WI38 (cell line): ENCODE measurements at regions not wholly inside any gene's neighbourhood (a gene's known extent, or its start where the extent isn't known, plus 50 kb on each side); places are given as distances from the start of the nearest gene placed in this dataset.
"Not testable (repeated sequence)": the region's sequence is repeated elsewhere in the genome, so short reads cannot be mapped to it uniquely, and the experiment has no call there.

Source experiments
- H3K4me3 ChIP-seq: 2 replicates; pipeline ENCODE4 v1.5.1; 2011; ENCODE audit warnings: low read depth, mild to moderate bottlenecking, control low read depth, low read length
- CTCF ChIP-seq: IDR thresholded peaks from 2 replicates; pipeline ENCODE4 v1.5.1; 2012; ENCODE audit warnings: low read depth, mild to moderate bottlenecking, control low read depth, low read length

DNA sequence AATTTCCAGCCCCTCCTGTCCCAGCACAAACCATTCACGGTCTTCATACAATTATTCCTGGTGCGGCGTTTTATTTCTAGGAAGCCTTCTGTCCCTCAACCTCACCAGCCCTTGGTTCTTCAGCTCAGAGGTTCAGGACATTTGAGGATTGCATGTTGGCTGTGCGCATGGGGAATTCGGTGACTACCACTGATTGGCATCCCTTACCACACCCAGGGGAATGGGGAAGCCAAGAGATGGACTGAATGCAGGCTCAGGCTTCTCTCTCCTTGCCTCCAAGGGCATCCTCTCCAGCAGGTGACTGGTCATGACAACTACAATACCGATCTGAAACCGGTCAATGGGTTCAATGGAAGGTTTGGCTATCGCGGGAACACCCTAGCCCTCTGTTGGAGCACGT is 153.8 kb downstream of the MTHFS start:
- TF ChIP-seq CTCF: no peak
- no peak overlapping the region for H3K4me3 ChIP-seq

- not testable (repeated sequence) for H3K4me3 ChIP-seq
Measured at GRCh38 chr15:79744485-79744884, 152.3 kb downstream of the MTHFS start.

- TF ChIP-seq CTCF: no peak
- no peak overlapping the region for H3K4me3 ChIP-seq
Measured at GRCh38 chr15:79756365-79756764, 140.4 kb downstream of the MTHFS start.

- no peak for TF ChIP-seq CTCF
- H3K4me3 ChIP-seq: no peak overlapping the region
Measured at GRCh38 chr15:79765081-79765480, 131.7 kb downstream of the MTHFS start.

DNA sequence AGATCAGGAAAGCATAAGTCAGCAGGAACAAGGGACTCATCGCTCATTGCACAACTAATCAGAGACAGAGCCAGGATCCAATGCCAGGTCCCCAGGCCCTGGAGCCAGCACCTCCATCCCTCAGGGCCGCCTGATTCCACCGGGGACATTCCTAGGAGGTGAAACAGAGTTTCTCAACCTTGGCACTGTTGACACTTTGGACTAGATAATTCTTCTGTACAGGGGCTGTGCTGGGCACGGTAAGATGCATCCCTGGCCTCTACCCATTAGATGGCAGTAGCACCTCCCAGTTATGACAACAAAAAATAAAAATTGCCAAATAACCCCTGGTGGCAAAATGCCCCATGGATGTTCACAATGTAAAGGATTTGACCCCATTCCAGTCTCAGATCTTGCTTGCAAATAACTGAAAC is 127.7 kb downstream of the MTHFS start:
- H3K4me3 ChIP-seq: no peak overlapping the region
- TF ChIP-seq CTCF: 0 out of 2 replicates have a peak, but pooled peaks have one; percentile 13

- H3K4me3 ChIP-seq: no peak overlapping the region
- TF ChIP-seq CTCF: no peak
Measured at GRCh38 chr15:79769933-79770759, 126.7 kb downstream of the MTHFS start.

DNA sequence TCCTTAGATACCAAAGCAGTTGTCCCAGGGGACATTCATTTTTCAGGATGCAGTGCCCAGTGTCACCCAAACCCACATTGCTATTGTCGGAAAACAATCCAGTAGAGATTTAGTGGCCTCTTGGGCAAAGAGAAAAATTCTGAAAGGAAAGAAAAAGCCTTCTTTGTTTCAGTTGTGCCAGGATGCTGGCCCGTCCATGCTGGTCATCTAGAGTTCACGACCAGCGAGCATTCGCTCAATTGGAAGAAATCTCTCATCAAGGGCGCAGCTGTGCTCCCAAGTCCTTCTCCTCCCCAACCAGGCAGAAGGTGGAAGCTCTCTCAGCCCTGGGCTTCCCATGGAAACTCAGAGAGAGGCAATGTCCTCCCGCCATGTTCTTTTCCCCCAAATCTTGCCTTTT is 123.7 kb downstream of the MTHFS start:
- H3K4me3 ChIP-seq: no peak overlapping the region
- no peak for TF ChIP-seq CTCF

GRCh38 chr15:79775821-79776220 is 121.0 kb downstream of the MTHFS start:
- TF ChIP-seq CTCF: no peak
- H3K4me3 ChIP-seq: no peak overlapping the region
